ENCODE measurements at regions not wholly inside any gene's neighbourhood (a gene's known extent, or its start where the extent isn't known, plus 50 kb on each side); places are given as distances from the start of the nearest gene placed in this dataset.

GRCh38 chr13:111469916-111470506 is 149.6 kb downstream of the TEX29 start:
- no peak for TF ChIP-seq CTCF (IDR thresholded peaks at IDR 0.05; ENCODE audit: borderline replicate concordance, control extremely low read depth, extremely low read depth, insufficient read depth, missing control alignments)
- DNase-seq (ENCODE audit: low spot score): no peak
- in situ Hi-C loops (cut with MboI; ENCODE audit: low sequenced_read_pairs, unreplicated experiment): loop anchor here (25.0 kb wide), 2 partner anchors 967 to 1142 kb away; no protein-coding TSS in a partner anchor

GRCh38 chr13:111470933-111471332 is 150.5 kb downstream of the TEX29 start:
- no peak for TF ChIP-seq CTCF (IDR thresholded peaks at IDR 0.05; ENCODE audit: borderline replicate concordance, control extremely low read depth, extremely low read depth, insufficient read depth, missing control alignments)
- DNase-seq (ENCODE audit: low spot score): no peak
- in situ Hi-C loops (cut with MboI; ENCODE audit: low sequenced_read_pairs, unreplicated experiment): loop anchor here (25.0 kb wide), 2 partner anchors 966 to 1141 kb away; no protein-coding TSS in a partner anchor

GRCh38 chr13:111472083-111472482 is 151.6 kb downstream of the TEX29 start:
- no peak for TF ChIP-seq CTCF (IDR thresholded peaks at IDR 0.05; ENCODE audit: borderline replicate concordance, control extremely low read depth, extremely low read depth, insufficient read depth, missing control alignments)
- in situ Hi-C loops (cut with MboI; ENCODE audit: low sequenced_read_pairs, unreplicated experiment): loop anchor here (25.0 kb wide), 2 partner anchors 965 to 1140 kb away; no protein-coding TSS in a partner anchor
- DNase-seq (ENCODE audit: low spot score): no peak

GRCh38 chr13:111472559-111473460 is 152.4 kb downstream of the TEX29 start:
- no peak for DNase-seq (ENCODE audit: low spot score)
- in situ Hi-C loops (cut with MboI; ENCODE audit: low sequenced_read_pairs, unreplicated experiment): loop anchor here (25.0 kb wide), 2 partner anchors 964 to 1139 kb away; no protein-coding TSS in a partner anchor
- TF ChIP-seq CTCF (IDR thresholded peaks at IDR 0.05; ENCODE audit: borderline replicate concordance, control extremely low read depth, extremely low read depth, insufficient read depth, missing control alignments): no peak

GRCh38 chr13:111474136-111475002 is 153.9 kb downstream of the TEX29 start:
- TF ChIP-seq CTCF (IDR thresholded peaks at IDR 0.05; ENCODE audit: borderline replicate concordance, control extremely low read depth, extremely low read depth, insufficient read depth, missing control alignments): no peak
- in situ Hi-C loops (cut with MboI; ENCODE audit: low sequenced_read_pairs, unreplicated experiment): loop anchor here (25.0 kb wide), 2 partner anchors 963 to 1138 kb away; no protein-coding TSS in a partner anchor

GRCh38 chr13:111475488-111475887 is 155.0 kb downstream of the TEX29 start:
- TF ChIP-seq CTCF (IDR thresholded peaks at IDR 0.05; ENCODE audit: borderline replicate concordance, control extremely low read depth, extremely low read depth, insufficient read depth, missing control alignments): no peak
- in situ Hi-C loops (cut with MboI; ENCODE audit: low sequenced_read_pairs, unreplicated experiment): no loop called here
- no peak for DNase-seq (ENCODE audit: low spot score)

More at GRCh38 chr13:111474136-111475002, 153.9 kb downstream of the TEX29 start:
- DNase-seq (ENCODE audit: low spot score): peak; percentile 73

All from GM13976 (cell line).